Kidney (tissue), 13 donors: ENCODE measurements at regions not wholly inside any gene's neighbourhood (a gene's known extent, or its start where the extent isn't known, plus 50 kb on each side); places are given as distances from the start of the nearest gene placed in this dataset.

Experiments used
- DNase-seq, 5 donors: peaks; one replicate each; pipeline ENCODE4 v3.0.0-alpha.2; 2013 to 2020
- FAIRE-seq: peaks from 2 replicates; lab custom pipeline; 2012; peaks lifted over from hg19 to GRCh38; lab: Jason Lieb, UNC
- H3K27ac ChIP-seq, 2 donors: one replicate each; pipeline ENCODE4 v1.7.0; 2013; ENCODE audit warnings: low read depth in 2 of 2, low read length in 2 of 2, inconsistent platforms in 1 of 2
- H3K27me3 ChIP-seq: one replicate; pipeline ENCODE4 v1.7.1; 2013; ENCODE audit warnings: low read length, inconsistent platforms; ENCODE audit not compliant: control insufficient read depth, insufficient read depth
- H3K36me3 ChIP-seq, 3 donors: one replicate each; pipeline versions ENCODE4 v1.7.0 to v1.7.1; 2013; ENCODE audit warnings: low read length in 3 of 3, control low read depth in 1 of 3, inconsistent platforms in 1 of 3; ENCODE audit not compliant: insufficient read depth in 3 of 3, control insufficient read depth in 2 of 3
- H3K4me1 ChIP-seq, 3 donors: one replicate each; pipeline versions ENCODE4 v1.7.0 to v1.7.1; 2013; ENCODE audit warnings: low read length in 3 of 3, inconsistent platforms in 1 of 3, low read depth in 1 of 3; ENCODE audit not compliant: control insufficient read depth in 2 of 3, insufficient read depth in 2 of 3
- H3K4me3 ChIP-seq, 3 donors: one replicate each; pipeline versions ENCODE4 v1.7.0 to v1.8.1; 2013; ENCODE audit warnings: low read length in 3 of 3, control low read depth in 1 of 3, inconsistent platforms in 1 of 3
- H3K9ac ChIP-seq, 3 donors: one replicate each; pipeline versions ENCODE4 v1.7.0 to v1.7.1; 2013; ENCODE audit warnings: low read length in 3 of 3, control low read depth in 1 of 3, inconsistent platforms in 1 of 3
- H3K9me3 ChIP-seq, 3 donors: one replicate each; pipeline versions ENCODE4 v1.7.0 to v1.7.1; 2013; ENCODE audit warnings: low read length in 3 of 3, control low read depth in 1 of 3, inconsistent platforms in 1 of 3; ENCODE audit not compliant: control insufficient read depth in 2 of 3, insufficient read depth in 1 of 3
- CTCF ChIP-seq: IDR thresholded peaks from 3 replicates; pipeline ENCODE4 v1.5.1; 2012; ENCODE audit warnings: mild to moderate bottlenecking, moderate library complexity, borderline replicate concordance; ENCODE audit not compliant: insufficient read depth; ENCODE audit errors: extremely low read depth
- intact Hi-C: fragments of 100-400 bp; cut with DNase I; formaldehyde crosslinking; loops from one replicate; pipeline ENCODE4 v1.11.1; 2022
- donor health status: control.
- donor health status: control.
- donor health status: control.
- donor health status: control.
- donor health status: control.
- donor health status: DM: yes; HTN: yes; CAD: no.
- donor health status: Normal renal cell carcinoma (clear cell type).

- intact Hi-C loops = no loop called here
These were observed 147.6 kb downstream of the CEMIP2 start for GRCh38 chr9:71620746-71621145.

GRCh38 chr9:71620331-71620730 is 148.0 kb downstream of the CEMIP2 start:
- intact Hi-C loops = no loop called here
- FAIRE-seq = no peak

More at GRCh38 chr9:71620746-71621145, 147.6 kb downstream of the CEMIP2 start:
- Histone ChIP-seq H3K4me3 (no peak overlapping the region), H3K27me3 (no peaks in the 10 kb centered on the region), H3K4me1 (no peaks in the 10 kb centered on the region), H3K9me3 (peaks cover 0 to 4% (median 0%) of the 10 kb centered on the region in 3 donors), H3K27ac (no peak overlapping the region), H3K9ac (no peak overlapping the region), H3K36me3 (no peaks in the 10 kb centered on the region)
- FAIRE-seq = no peak
- no peak for DNase-seq
- no peak for TF ChIP-seq CTCF

GRCh38 chr9:71619926-71620325 is 148.4 kb downstream of the CEMIP2 start:
- peaks cover 0 to 4% (median 0%) of the 10 kb centered on the region in 3 donors for H3K9me3 ChIP-seq
- FAIRE-seq (no peak), DNase-seq (no peak)
- no peak for TF ChIP-seq CTCF
- intact Hi-C loops = no loop called here
- H3K36me3 ChIP-seq = no peaks in the 10 kb centered on the region
- H3K4me3 ChIP-seq = no peak overlapping the region
- H3K4me1 ChIP-seq = no peaks in the 10 kb centered on the region
- H3K27ac ChIP-seq = no peak overlapping the region
- H3K27me3 ChIP-seq = no peaks in the 10 kb centered on the region
- H3K9ac ChIP-seq = no peak overlapping the region

More at GRCh38 chr9:71620331-71620730, 148.0 kb downstream of the CEMIP2 start:
- H3K4me3 ChIP-seq = no peak overlapping the region
- H3K9ac ChIP-seq = no peak overlapping the region
- H3K27ac ChIP-seq = no peak overlapping the region
- H3K27me3 ChIP-seq = no peaks in the 10 kb centered on the region
- no peaks in the 10 kb centered on the region for H3K4me1 ChIP-seq
- DNase-seq = no peak
- H3K36me3 ChIP-seq = no peaks in the 10 kb centered on the region
- H3K9me3 ChIP-seq = peaks cover 0 to 4% (median 0%) of the 10 kb centered on the region in 3 donors
- TF ChIP-seq CTCF = no peak
